Astrocyte of the spinal cord (primary cell): ENCODE measurements at regions not wholly inside any gene's neighbourhood (a gene's known extent, or its start where the extent isn't known, plus 50 kb on each side); places are given as distances from the start of the nearest gene placed in this dataset.
"Not testable (repeated sequence)": the region's sequence is repeated elsewhere in the genome, so short reads cannot be mapped to it uniquely, and the experiment has no call there.

Experiments
- DNase-seq: peaks from one replicate; pipeline ENCODE4 v3.0.0; 2011; ENCODE audit warnings: low read depth, low spot score
- H3K4me3 ChIP-seq: 2 replicates; pipeline ENCODE4 v1.5.1; 2011; ENCODE audit warnings: low read depth, mild to moderate bottlenecking, low read length, moderate library complexity
- CTCF ChIP-seq: IDR thresholded peaks from 2 replicates; pipeline ENCODE4 v1.5.1; 2012; ENCODE audit warnings: low read depth, mild to moderate bottlenecking, low read length, inconsistent platforms
- in situ Hi-C: cut with HindIII; loops from 2 replicates; pipeline ENCODE4 v1.10.0; 2017; ENCODE audit warnings: low sequenced_read_pairs

GRCh38 chr5:98333921-98334320, 439.5 kb upstream of the RGMB start:
- in situ Hi-C loops, result no loop called here
- TF ChIP-seq CTCF, result no peak
- no peak overlapping the region for H3K4me3 ChIP-seq
- no peak for DNase-seq

GRCh38 chr5:98334946-98335345, 438.5 kb upstream of the RGMB start:
- no peak for DNase-seq
- no peak overlapping the region for H3K4me3 ChIP-seq
- no peak for TF ChIP-seq CTCF
- in situ Hi-C loops, result no loop called here

- no peak for TF ChIP-seq CTCF
- H3K4me3 ChIP-seq, result no peak overlapping the region
- in situ Hi-C loops, result no loop called here
- no peak for DNase-seq
Measured at GRCh38 chr5:98339141-98339848, 434.2 kb upstream of the RGMB start.

- no peak for TF ChIP-seq CTCF
- peak; percentile 65 for DNase-seq
- no peak overlapping the region for H3K4me3 ChIP-seq
- in situ Hi-C loops, result no loop called here
Measured at GRCh38 chr5:98341038-98342032, 432.1 kb upstream of the RGMB start.

- in situ Hi-C loops, DNase-seq, H3K4me3 ChIP-seq: not testable (repeated sequence)
Measured at GRCh38 chr5:98342958-98343660, 430.4 kb upstream of the RGMB start.

- TF ChIP-seq CTCF, result peak; percentile 57
- in situ Hi-C loops, result no loop called here
- peak; percentile 67 for DNase-seq
- H3K4me3 ChIP-seq, result no peak overlapping the region
Measured at GRCh38 chr5:98349251-98349989, 424.0 kb upstream of the RGMB start.
